ENCODE measurements at regions not wholly inside any gene's neighbourhood (a gene's known extent, or its start where the extent isn't known, plus 50 kb on each side); places are given as distances from the start of the nearest gene placed in this dataset.

DNA sequence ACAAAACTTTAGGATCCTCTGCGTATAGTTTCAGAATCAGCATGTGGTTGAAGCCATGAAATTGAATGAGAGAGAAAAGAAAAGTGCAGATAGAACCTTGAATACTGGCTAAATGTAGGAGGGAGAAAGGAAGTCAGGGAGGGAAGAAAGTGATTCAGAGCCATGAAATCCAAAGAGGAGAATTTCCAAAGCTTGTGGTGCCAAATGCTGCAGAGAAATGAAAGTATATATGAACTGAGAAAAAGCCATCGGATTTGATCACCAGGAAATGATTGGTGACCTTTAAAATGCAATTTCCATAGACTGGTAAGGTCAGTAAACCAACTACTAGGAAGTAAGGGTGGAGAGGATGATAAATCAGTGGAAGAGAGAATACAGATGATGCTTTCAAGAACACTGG, 142.3 kb downstream of the TFAP2A start:
- H3K27me3 ChIP-seq (ENCODE audit: insufficient read depth, low read length) = no peaks in the 10 kb centered on the region
- Mint-ChIP-seq H3K4me1 (no peaks in the 10 kb centered on the region), H3K36me3 (no peaks in the 10 kb centered on the region), H3K9me3 (peaks cover 0 to 4% (median under 1%) of the 10 kb centered on the region in 8 donors), H3K27me3 (peaks cover 4 to 8% of the 10 kb centered on the region in 2 donors), H3K27ac (no peak overlapping the region), H3K4me3 (no peak overlapping the region)
- DNase-seq = no peak
- no peaks in the 10 kb centered on the region for H3K9me3 ChIP-seq (ENCODE audit: control insufficient read depth in 1 of 2, low read length in 2 of 2)
- H3K27ac ChIP-seq (ENCODE audit: low read depth, low read length) = no peak overlapping the region
- H3K4me3 ChIP-seq (ENCODE audit: low read length in 2 of 2) = no peak overlapping the region
- no peaks in the 10 kb centered on the region for H3K4me1 ChIP-seq (ENCODE audit: insufficient read depth, low read length)
- H3K36me3 ChIP-seq (ENCODE audit: insufficient read depth, low read length) = no peaks in the 10 kb centered on the region
- CTCF ChIA-PET (ENCODE audit: partially characterized antibody) = no interaction called here
- POLR2A ChIA-PET (ENCODE audit: partially characterized antibody) = no interaction called here
- intact Hi-C loops (cut with micrococcal nuclease) = no loop called here

DNA sequence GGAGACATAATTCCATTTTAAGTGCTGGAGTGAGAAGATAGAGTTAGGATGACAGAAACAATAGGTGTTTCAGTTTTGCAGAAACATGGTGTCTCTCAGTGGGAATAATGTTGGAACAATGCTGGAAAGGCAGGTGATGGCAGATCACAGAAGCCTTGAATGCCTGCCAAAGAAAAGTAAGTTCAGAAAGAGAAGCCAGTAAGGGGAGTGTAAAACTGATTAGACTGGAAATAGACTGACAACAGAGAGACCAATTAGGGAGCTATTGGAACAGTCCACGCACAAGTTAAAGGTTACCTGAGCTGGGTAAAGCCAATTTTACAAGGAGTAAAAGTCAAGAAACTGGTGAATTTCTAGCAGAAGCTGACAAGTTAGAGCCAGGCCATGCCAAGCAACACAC, 142.9 kb downstream of the TFAP2A start:
- Mint-ChIP-seq H3K4me3 (no peak overlapping the region), H3K4me1 (no peaks in the 10 kb centered on the region), H3K9me3 (peaks cover 0 to 3% (median 0%) of the 10 kb centered on the region in 8 donors), H3K27me3 (peaks cover 4 to 9% of the 10 kb centered on the region in 2 donors), H3K27ac (no peak overlapping the region), H3K36me3 (no peaks in the 10 kb centered on the region)
- DNase-seq = no peak
- Histone ChIP-seq H3K27ac (ENCODE audit: low read depth, low read length) (no peak overlapping the region), H3K4me1 (ENCODE audit: insufficient read depth, low read length) (no peaks in the 10 kb centered on the region), H3K27me3 (ENCODE audit: insufficient read depth, low read length) (no peaks in the 10 kb centered on the region), H3K9me3 (ENCODE audit: control insufficient read depth in 1 of 2, low read length in 2 of 2) (no peaks in the 10 kb centered on the region), H3K4me3 (ENCODE audit: low read length in 2 of 2) (no peak overlapping the region), H3K36me3 (ENCODE audit: insufficient read depth, low read length) (no peaks in the 10 kb centered on the region)
- CTCF ChIA-PET (ENCODE audit: partially characterized antibody) = no interaction called here
- intact Hi-C loops (cut with micrococcal nuclease) = no loop called here
- POLR2A ChIA-PET (ENCODE audit: partially characterized antibody) = no interaction called here

DNA sequence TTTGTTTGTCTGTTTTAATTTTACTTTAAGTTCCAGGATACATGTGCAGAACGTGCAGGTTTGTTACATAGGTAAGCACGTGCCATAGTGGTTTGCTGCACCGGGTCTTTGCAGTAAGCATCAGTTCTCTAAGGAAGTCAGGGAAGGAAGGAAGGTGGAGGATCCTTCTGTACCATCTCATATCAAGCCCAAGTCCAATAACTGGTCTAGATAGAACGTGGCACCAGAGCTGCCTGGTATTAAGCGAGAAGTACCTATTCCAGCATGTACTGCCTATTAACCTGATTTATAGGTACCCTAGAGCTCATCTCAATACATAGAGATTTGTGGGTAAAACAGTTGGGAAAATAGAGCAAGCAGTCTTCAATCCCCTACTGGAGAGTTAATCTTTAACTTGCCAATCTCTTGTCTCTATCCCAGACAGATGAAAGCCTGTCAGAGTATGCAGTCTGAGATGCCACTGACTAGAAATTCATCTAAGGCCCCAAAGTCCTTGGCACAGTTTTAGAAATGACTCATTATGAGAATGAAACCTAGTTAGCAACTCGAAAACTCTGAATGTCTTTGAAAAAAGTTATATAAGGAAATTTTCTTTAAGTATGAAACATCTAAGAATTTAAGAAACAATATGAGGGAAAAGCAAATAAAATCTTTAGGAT, 144.9 kb downstream of the TFAP2A start:
- ChIA-PET CTCF (ENCODE audit: partially characterized antibody) (no interaction called here), POLR2A (ENCODE audit: partially characterized antibody) (no interaction called here)
- no peaks in the 10 kb centered on the region for H3K36me3 ChIP-seq (ENCODE audit: insufficient read depth, low read length)
- Mint-ChIP-seq H3K27me3 (peaks cover 4 to 9% of the 10 kb centered on the region in 2 donors), H3K4me1 (no peaks in the 10 kb centered on the region), H3K4me3 (no peak overlapping the region), H3K9me3 (peaks cover 0 to 4% (median 0%) of the 10 kb centered on the region in 8 donors), H3K27ac (no peak overlapping the region), H3K36me3 (no peaks in the 10 kb centered on the region)
- H3K27ac ChIP-seq (ENCODE audit: low read depth, low read length) = no peak overlapping the region
- H3K4me3 ChIP-seq (ENCODE audit: low read length in 2 of 2) = no peak overlapping the region
- no peaks in the 10 kb centered on the region for H3K27me3 ChIP-seq (ENCODE audit: insufficient read depth, low read length)
- no peaks in the 10 kb centered on the region for H3K4me1 ChIP-seq (ENCODE audit: insufficient read depth, low read length)
- no peaks in the 10 kb centered on the region for H3K9me3 ChIP-seq (ENCODE audit: control insufficient read depth in 1 of 2, low read length in 2 of 2)
- intact Hi-C loops (cut with micrococcal nuclease) = no loop called here
- no peak for DNase-seq

DNA sequence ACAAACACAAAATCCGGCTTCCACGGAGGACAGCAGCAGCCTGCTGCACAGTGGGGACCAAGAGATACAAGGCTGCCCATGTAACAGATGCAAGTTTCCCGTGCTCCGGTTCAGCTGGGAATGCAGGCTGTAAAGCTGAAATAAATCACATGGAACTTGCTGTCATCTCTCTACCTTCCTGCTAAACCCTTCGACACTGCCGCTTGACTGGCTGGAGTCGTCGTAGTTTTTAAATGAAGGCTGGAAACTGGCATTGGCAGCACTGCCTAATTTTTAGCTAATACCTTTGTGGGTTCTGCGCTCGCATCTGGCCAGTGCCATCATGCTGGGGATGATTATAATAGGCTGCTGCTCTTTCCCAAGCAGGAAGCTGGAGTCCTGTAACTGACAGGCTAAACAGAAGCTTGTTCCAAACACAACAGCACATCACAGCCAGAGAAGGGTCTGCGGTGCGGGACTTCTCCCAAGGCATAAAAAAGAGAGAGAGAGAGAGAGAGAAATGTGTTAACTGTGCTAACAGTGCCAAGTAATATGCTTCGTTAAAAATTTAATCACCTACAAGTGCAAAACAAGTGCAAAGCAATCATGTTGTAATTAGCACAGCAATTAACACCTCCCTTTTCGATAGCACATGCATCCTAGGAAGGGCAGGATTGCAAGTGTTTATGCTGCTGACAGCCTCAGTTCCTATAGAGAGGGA, 146.1 kb downstream of the TFAP2A start:
- Histone ChIP-seq H3K36me3 (ENCODE audit: insufficient read depth, low read length) (no peaks in the 10 kb centered on the region), H3K27me3 (ENCODE audit: insufficient read depth, low read length) (no peaks in the 10 kb centered on the region), H3K4me3 (ENCODE audit: low read length in 2 of 2) (no peak overlapping the region), H3K27ac (ENCODE audit: low read depth, low read length) (no peak overlapping the region), H3K9me3 (ENCODE audit: control insufficient read depth in 1 of 2, low read length in 2 of 2) (no peaks in the 10 kb centered on the region), H3K4me1 (ENCODE audit: insufficient read depth, low read length) (no peaks in the 10 kb centered on the region)
- Mint-ChIP-seq H3K9me3 (peaks cover 0 to 4% (median 0%) of the 10 kb centered on the region in 8 donors), H3K27me3 (peaks cover 4 to 9% of the 10 kb centered on the region in 2 donors), H3K4me3 (no peak overlapping the region), H3K27ac (no peak overlapping the region), H3K4me1 (no peaks in the 10 kb centered on the region), H3K36me3 (no peaks in the 10 kb centered on the region)
- no peak for DNase-seq
- intact Hi-C loops (cut with micrococcal nuclease) = no loop called here
- POLR2A ChIA-PET (ENCODE audit: partially characterized antibody) = no interaction called here
- CTCF ChIA-PET (ENCODE audit: partially characterized antibody) = no interaction called here

DNA sequence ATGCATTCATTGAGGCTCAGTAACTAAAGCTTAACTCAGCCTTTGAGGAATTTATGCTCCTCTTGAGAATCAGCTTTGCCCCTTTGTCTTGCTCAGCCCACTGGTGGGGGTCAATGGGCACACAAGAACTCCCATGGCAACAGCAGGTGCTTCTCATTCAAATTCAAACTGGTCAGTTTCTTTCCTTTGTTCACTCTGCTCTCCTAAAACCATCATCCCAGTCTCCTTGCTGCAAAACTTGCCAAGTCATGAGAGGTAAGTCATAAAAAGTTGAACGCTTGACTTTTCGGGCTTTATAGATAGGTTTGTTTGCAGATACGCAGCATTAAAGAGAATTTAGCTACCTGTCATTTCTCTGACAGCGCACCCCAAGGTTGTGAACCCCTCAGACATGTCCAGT, 146.8 kb downstream of the TFAP2A start:
- POLR2A ChIA-PET (ENCODE audit: partially characterized antibody) = no interaction called here
- no peak overlapping the region for H3K4me3 Mint-ChIP-seq
- no peaks in the 10 kb centered on the region for H3K4me1 Mint-ChIP-seq
- H3K9me3 ChIP-seq (ENCODE audit: control insufficient read depth in 1 of 2, low read length in 2 of 2) = no peaks in the 10 kb centered on the region
- no peak overlapping the region for H3K4me3 ChIP-seq (ENCODE audit: low read length in 2 of 2)
- no peaks in the 10 kb centered on the region for H3K4me1 ChIP-seq (ENCODE audit: insufficient read depth, low read length)
- DNase-seq = no peak
- intact Hi-C loops (cut with micrococcal nuclease) = no loop called here
- peaks cover 0 to 4% (median 0%) of the 10 kb centered on the region in 8 donors for H3K9me3 Mint-ChIP-seq
- H3K27ac Mint-ChIP-seq = no peak overlapping the region
- CTCF ChIA-PET (ENCODE audit: partially characterized antibody) = no interaction called here
- no peak overlapping the region for H3K27ac ChIP-seq (ENCODE audit: low read depth, low read length)
- H3K36me3 Mint-ChIP-seq = no peaks in the 10 kb centered on the region
- H3K27me3 Mint-ChIP-seq = peaks cover 4 to 9% of the 10 kb centered on the region in 2 donors
- H3K36me3 ChIP-seq (ENCODE audit: insufficient read depth, low read length) = no peaks in the 10 kb centered on the region
- H3K27me3 ChIP-seq (ENCODE audit: insufficient read depth, low read length) = no peaks in the 10 kb centered on the region

DNA sequence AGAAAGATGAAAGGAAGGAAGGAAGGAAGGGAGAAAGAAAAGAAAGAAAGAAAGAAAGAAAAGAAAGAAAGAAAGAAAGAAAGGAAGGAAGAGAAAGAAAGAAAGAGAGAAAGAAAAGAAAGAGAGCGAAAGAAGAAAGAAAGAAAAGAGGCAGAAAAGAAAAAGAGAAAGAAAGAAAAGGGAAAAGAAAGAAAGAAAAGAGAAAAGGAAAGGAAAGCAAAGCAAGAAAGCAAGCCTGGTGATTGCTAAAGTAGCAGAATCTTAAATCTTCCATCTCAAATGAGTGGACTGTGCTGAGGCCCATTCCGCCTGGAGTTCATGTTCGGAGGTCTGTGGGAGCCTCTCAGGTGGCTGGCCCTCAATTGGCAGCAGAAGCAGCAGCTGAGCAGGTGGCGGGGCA, 148.4 kb downstream of the TFAP2A start:
- intact Hi-C loops (cut with micrococcal nuclease) = no loop called here
- CTCF ChIA-PET (ENCODE audit: partially characterized antibody) = no interaction called here
- Histone ChIP-seq H3K27me3 (ENCODE audit: insufficient read depth, low read length) (no peaks in the 10 kb centered on the region), H3K4me3 (ENCODE audit: low read length in 2 of 2) (no peak overlapping the region), H3K4me1 (ENCODE audit: insufficient read depth, low read length) (no peaks in the 10 kb centered on the region), H3K9me3 (ENCODE audit: control insufficient read depth in 1 of 2, low read length in 2 of 2) (no peaks in the 10 kb centered on the region), H3K36me3 (ENCODE audit: insufficient read depth, low read length) (no peaks in the 10 kb centered on the region), H3K27ac (ENCODE audit: low read depth, low read length) (no peak overlapping the region)
- Mint-ChIP-seq H3K4me3 (no peak overlapping the region), H3K36me3 (no peaks in the 10 kb centered on the region), H3K9me3 (peaks cover 0 to 4% (median 0%) of the 10 kb centered on the region in 8 donors), H3K27ac (no peak overlapping the region), H3K4me1 (no peaks in the 10 kb centered on the region), H3K27me3 (peaks cover 4 to 7% of the 10 kb centered on the region in 2 donors)
- no peak for DNase-seq
- POLR2A ChIA-PET (ENCODE audit: partially characterized antibody) = no interaction called here

DNA sequence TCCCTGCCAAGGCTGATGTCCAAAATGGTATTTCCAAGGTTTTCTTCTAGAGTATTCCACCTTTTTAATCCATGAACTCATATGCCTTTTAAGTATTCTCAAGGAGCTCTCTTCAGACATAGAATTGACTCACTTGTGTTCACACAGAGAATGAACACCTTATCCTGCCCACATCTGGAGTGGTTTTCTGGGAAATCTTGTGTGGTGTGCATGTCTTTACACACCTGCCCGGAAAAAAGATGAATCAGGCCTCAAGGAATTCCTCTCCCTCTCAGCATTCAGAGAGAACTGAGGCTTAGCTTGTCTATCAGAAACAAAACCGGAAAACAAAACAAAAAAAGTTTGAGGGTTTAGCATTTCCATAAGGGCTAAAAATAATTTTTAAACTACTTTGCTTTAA, 148.8 kb downstream of the TFAP2A start:
- H3K4me1 Mint-ChIP-seq = no peaks in the 10 kb centered on the region
- Histone ChIP-seq H3K9me3 (ENCODE audit: control insufficient read depth in 1 of 2, low read length in 2 of 2) (no peaks in the 10 kb centered on the region), H3K27me3 (ENCODE audit: insufficient read depth, low read length) (no peaks in the 10 kb centered on the region), H3K4me1 (ENCODE audit: insufficient read depth, low read length) (no peaks in the 10 kb centered on the region), H3K36me3 (ENCODE audit: insufficient read depth, low read length) (no peaks in the 10 kb centered on the region), H3K4me3 (ENCODE audit: low read length in 2 of 2) (no peak overlapping the region), H3K27ac (ENCODE audit: low read depth, low read length) (no peak overlapping the region)
- peaks cover 0 to 4% (median 0%) of the 10 kb centered on the region in 8 donors for H3K9me3 Mint-ChIP-seq
- intact Hi-C loops (cut with micrococcal nuclease) = no loop called here
- ChIA-PET POLR2A (ENCODE audit: partially characterized antibody) (no interaction called here), CTCF (ENCODE audit: partially characterized antibody) (no interaction called here)
- H3K27ac Mint-ChIP-seq = no peak overlapping the region
- H3K4me3 Mint-ChIP-seq = no peak overlapping the region
- DNase-seq = no peak
- peaks cover 4 to 6% of the 10 kb centered on the region in 2 donors for H3K27me3 Mint-ChIP-seq
- no peaks in the 10 kb centered on the region for H3K36me3 Mint-ChIP-seq
